GM10248 (cell line): ENCODE measurements at regions not wholly inside any gene's neighbourhood (a gene's known extent, or its start where the extent isn't known, plus 50 kb on each side); places are given as distances from the start of the nearest gene placed in this dataset.
"Not testable (repeated sequence)": the region's sequence is repeated elsewhere in the genome, so short reads cannot be mapped to it uniquely, and the experiment has no call there.

ENCODE experiments used
- CTCF ChIA-PET: fragments of 300-600 bp; sonication (Branson Sonifier 250); formaldehyde crosslinking; extraction: SDS; loops from one replicate; lab custom pipeline; 2021; ENCODE audit warnings: antibody characterized with exemption; lab: Yijun Ruan, JAX
- POLR2A ChIA-PET: fragments of 350-650 bp; sonication (Branson Sonifier 250); formaldehyde crosslinking; extraction: SDS; loops from one replicate; lab custom pipeline; 2020; ENCODE audit warnings: antibody characterized with exemption; lab: Yijun Ruan, JAX
- DNase-seq: peaks from one replicate; pipeline ENCODE4 v3.0.0; 2012; ENCODE audit errors: extremely low spot score
- CTCF ChIP-seq: IDR thresholded peaks from 2 replicates; pipeline ENCODE4 v1.5.1; 2012; ENCODE audit warnings: mild to moderate bottlenecking, low read depth; ENCODE audit errors: extremely low read depth, missing control alignments, control extremely low read depth

- DNase-seq = no peak
- CTCF ChIA-PET = interaction anchor here (1.3 kb wide), 1 partner anchor 27 kb away, joined by 3 read pairs; no protein-coding TSS in a partner anchor
- POLR2A ChIA-PET = no interaction called here
- no peak for TF ChIP-seq CTCF
These were observed 157.3 kb upstream of the FANCL start for GRCh38 chr2:58398406-58398805.

GRCh38 chr2:58387701-58388100 lies 146.6 kb upstream of the FANCL start:
- CTCF ChIA-PET = no interaction called here
- no peak for DNase-seq
- POLR2A ChIA-PET = no interaction called here
- TF ChIP-seq CTCF = no peak

- POLR2A ChIA-PET, DNase-seq: not testable (repeated sequence)
These were observed 145.8 kb upstream of the FANCL start for GRCh38 chr2:58386904-58387303.

DNA sequence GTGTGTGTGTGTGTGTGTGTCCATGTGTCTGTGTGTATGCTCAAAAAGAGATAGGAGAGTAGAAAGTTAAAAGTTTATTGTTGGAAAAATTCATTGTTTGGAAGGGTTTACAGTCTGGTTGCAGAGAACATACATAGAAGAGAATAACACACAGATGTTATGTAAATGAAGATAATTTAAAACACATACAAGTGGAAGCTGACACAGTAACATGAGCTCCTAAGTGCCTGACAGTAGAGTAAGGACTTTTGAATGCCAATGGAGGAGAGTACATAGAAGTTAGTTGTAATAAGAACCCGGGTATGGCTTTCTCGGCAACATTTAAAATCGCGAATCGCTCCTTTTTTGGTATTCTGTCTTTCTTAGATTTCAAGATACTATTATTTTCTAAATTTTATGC lies 137.0 kb upstream of the FANCL start:
- CTCF ChIA-PET = no interaction called here
- no peak for TF ChIP-seq CTCF
- POLR2A ChIA-PET = no interaction called here
- no peak for DNase-seq

More at GRCh38 chr2:58386904-58387303, 145.8 kb upstream of the FANCL start:
- CTCF ChIA-PET = not testable (repeated sequence)

GRCh38 chr2:58377181-58377580 lies 136.1 kb upstream of the FANCL start:
- ChIA-PET POLR2A (no interaction called here), CTCF (no interaction called here)
- DNase-seq = no peak

GRCh38 chr2:58376592-58376991 lies 135.5 kb upstream of the FANCL start:
- no peak for DNase-seq
- POLR2A ChIA-PET = no interaction called here
- CTCF ChIA-PET = no interaction called here
- TF ChIP-seq CTCF = no peak

More at GRCh38 chr2:58377181-58377580, 136.1 kb upstream of the FANCL start:
- TF ChIP-seq CTCF = no peak

DNA sequence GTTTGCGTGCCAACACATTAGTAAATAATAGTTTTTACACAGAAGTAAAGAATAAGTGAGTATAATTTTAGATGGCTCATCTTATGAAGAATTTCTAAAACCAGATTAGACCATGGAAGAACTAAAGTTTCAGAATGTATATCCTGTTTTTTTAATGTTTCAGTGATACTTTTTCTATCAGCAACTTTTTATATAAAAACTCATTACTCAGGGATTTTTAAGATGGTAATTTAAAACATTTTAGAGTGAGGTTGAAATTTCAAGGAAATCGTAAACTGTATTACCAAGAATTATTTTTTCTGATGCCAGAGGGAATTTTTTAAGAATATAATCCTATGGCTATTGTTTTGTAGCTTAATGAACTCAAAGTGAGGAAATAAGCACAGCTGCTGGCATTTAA lies 128.5 kb upstream of the FANCL start:
- DNase-seq = no peak
- ChIA-PET POLR2A (no interaction called here), CTCF (interaction anchor here (1.0 kb wide), 1 partner anchor 464 kb away, joined by 4 read pairs; no protein-coding TSS in a partner anchor)
- TF ChIP-seq CTCF = no peak
